Muscle of leg (tissue), 3 donors: ENCODE measurements at regions not wholly inside any gene's neighbourhood (a gene's known extent, or its start where the extent isn't known, plus 50 kb on each side); places are given as distances from the start of the nearest gene placed in this dataset.
"Not testable (repeated sequence)": the region's sequence is repeated elsewhere in the genome, so short reads cannot be mapped to it uniquely, and the experiment has no call there.

ENCODE experiments used
- DNase-seq: peaks from one replicate; pipeline ENCODE4 v3.0.0; 2013
- H3K27ac ChIP-seq: one replicate; pipeline ENCODE4 v1.5.1; 2013; ENCODE audit warnings: mild to moderate bottlenecking, low read length, control low read depth
- H3K27me3 ChIP-seq: one replicate; pipeline ENCODE4 v1.6.1; 2013; ENCODE audit warnings: low read length; ENCODE audit not compliant: control insufficient read depth, insufficient read depth
- H3K36me3 ChIP-seq: one replicate; pipeline ENCODE4 v1.6.1; 2013; ENCODE audit warnings: low read length; ENCODE audit not compliant: control insufficient read depth, insufficient read depth
- H3K4me1 ChIP-seq: one replicate; pipeline ENCODE4 v1.6.1; 2013; ENCODE audit warnings: low read length; ENCODE audit not compliant: control insufficient read depth, insufficient read depth
- H3K4me3 ChIP-seq: one replicate; pipeline ENCODE4 v1.5.1; 2013; ENCODE audit warnings: low read length, control low read depth
- H3K9me3 ChIP-seq: replicated peaks from 2 replicates; pipeline ENCODE4 v1.6.1; 2013; ENCODE audit warnings: low read depth, low read length; ENCODE audit not compliant: control insufficient read depth
- WGBS: methylation state at CpG from one replicate; pipeline ENCODE4 v1.1.5; 2013; ENCODE audit warnings: missing lambda C conversion rate; ENCODE audit not compliant: insufficient coverage; 5-methylcytosine and 5-hydroxymethylcytosine counted together

DNA sequence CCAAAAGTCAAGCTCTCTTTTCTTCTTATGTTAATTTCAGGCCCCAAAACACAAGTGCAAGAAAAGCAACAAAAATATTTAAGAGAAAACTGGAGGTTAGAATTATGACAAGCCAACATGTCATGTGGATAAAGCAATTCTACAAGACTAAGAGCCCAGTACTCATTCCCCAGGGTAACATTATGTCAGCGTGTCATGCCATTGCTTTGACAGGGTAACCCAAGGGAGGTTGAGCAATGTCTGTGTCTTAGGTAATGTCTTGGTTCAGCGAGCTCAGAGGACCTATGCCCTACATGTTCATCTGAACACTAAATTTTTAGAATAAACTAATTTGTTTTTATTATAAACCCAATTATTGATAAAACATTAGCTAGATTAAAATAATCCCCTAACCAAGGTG lies 173.2 kb upstream of the ZNF804A start:
- no peak for DNase-seq
- no peaks in the 10 kb centered on the region for H3K9me3 ChIP-seq
- H3K4me1 ChIP-seq: no peaks in the 10 kb centered on the region
- H3K4me3 ChIP-seq: no peak overlapping the region
- H3K27me3 ChIP-seq: no peaks in the 10 kb centered on the region
- no CpG with 5 or more reads among the region's 2 CpGs for WGBS
- no peaks in the 10 kb centered on the region for H3K36me3 ChIP-seq
- H3K27ac ChIP-seq: no peak overlapping the region

DNA sequence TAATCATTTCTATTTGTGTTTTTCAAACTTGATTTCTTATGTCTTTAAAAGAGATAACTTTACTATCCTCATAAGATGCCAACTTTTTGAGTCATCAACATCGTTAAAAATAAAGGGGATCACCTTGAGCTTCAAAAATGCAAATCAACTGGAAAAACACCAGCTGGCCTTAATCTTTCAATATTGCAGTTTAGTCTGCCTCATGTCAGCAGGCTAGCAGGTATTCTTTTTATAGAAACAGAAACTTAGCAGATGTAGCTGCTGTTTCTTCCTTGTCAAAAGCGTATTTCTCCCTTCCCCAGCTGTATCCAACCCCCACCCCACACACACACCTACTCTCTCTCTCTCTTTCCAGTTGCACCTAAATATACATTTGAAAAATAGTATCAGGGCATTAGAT lies 154.1 kb upstream of the ZNF804A start:
- H3K27me3 ChIP-seq: no peaks in the 10 kb centered on the region
- DNase-seq: no peak
- no peak overlapping the region for H3K4me3 ChIP-seq
- no peaks in the 10 kb centered on the region for H3K36me3 ChIP-seq
- no peaks in the 10 kb centered on the region for H3K4me1 ChIP-seq
- H3K27ac ChIP-seq: no peak overlapping the region
- no peaks in the 10 kb centered on the region for H3K9me3 ChIP-seq
- no CpG with 5 or more reads among the region's 2 CpGs for WGBS

DNA sequence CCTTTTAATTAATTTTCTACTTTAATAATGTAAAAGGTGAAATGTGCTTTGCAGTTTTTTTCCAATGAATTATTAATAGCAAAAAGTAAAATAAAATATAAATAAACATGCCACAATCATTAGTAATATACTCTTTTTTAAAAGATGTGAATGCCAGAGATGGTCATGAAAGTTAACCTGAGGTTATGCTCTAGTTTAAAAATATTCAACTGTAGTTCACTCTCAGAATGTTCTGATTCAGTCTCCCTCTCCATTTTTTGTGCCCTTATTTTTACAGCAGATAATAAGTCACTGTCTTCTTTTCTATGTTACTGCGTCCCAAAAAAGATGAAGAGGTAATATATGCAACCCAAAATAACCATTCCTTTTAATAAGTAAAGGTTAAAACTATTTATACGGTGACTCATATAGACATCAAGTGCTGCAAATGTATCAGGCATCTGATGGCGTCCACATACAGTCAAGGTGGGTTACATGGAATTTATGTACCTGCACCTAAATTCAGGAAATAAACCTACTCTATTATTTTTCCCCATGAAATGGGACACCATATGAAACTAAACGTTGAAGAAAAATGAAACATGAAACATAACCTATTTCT lies 153.6 kb upstream of the ZNF804A start:
- no peak overlapping the region for H3K4me3 ChIP-seq
- H3K4me1 ChIP-seq: no peaks in the 10 kb centered on the region
- no peak overlapping the region for H3K27ac ChIP-seq
- H3K36me3 ChIP-seq: no peaks in the 10 kb centered on the region
- H3K9me3 ChIP-seq: no peaks in the 10 kb centered on the region
- WGBS: no CpG with 5 or more reads among the region's 4 CpGs
- no peak for DNase-seq
- H3K27me3 ChIP-seq: no peaks in the 10 kb centered on the region

DNA sequence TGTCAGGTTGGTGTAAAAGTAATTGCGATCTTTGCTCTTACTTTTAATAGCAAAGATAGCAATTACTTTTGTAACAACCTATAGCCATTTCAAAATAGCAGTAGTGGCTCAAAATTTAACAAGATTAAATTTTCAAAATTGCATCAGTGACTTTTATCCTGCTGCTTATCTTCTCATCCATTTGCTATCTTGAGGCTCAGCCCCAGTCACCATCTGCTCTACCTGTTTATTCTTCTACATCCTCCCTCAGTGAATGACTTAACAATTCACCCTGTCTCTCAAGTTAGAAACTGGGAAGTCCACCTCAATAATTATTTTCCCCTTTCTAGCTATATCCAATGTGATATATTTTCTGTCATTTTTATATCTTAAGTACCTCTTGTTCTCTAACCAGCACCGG lies 148.6 kb upstream of the ZNF804A start:
- no peaks in the 10 kb centered on the region for H3K9me3 ChIP-seq
- WGBS: 100% methylated on average over 1 of the region's 2 CpGs
- no peaks in the 10 kb centered on the region for H3K27me3 ChIP-seq
- no peak overlapping the region for H3K4me3 ChIP-seq
- no peak overlapping the region for H3K27ac ChIP-seq
- no peaks in the 10 kb centered on the region for H3K4me1 ChIP-seq
- DNase-seq: no peak
- no peaks in the 10 kb centered on the region for H3K36me3 ChIP-seq

DNA sequence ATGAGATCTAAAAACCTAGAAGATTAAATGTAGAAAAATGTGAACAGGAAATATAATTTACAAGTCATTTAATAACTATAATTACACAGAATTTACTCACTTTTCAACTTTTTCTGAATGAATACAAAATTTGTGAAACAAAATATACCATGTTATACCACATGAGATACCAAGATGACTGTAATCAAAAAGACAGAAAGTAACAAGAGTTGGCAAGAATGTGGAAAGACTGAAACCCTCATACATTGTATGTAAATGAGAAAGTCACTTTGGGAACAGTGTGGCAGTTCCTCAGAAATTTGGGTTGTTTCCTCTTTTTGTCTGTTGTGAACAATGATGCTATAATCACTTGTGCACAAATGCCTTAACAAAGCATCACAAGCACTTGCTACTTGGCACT lies 145.4 kb upstream of the ZNF804A start:
- Histone ChIP-seq H3K27me3 (no peaks in the 10 kb centered on the region), H3K4me3 (no peak overlapping the region), H3K36me3 (no peaks in the 10 kb centered on the region), H3K27ac (no peak overlapping the region), H3K4me1 (no peaks in the 10 kb centered on the region), H3K9me3 (no peaks in the 10 kb centered on the region)
- DNase-seq: no peak

DNA sequence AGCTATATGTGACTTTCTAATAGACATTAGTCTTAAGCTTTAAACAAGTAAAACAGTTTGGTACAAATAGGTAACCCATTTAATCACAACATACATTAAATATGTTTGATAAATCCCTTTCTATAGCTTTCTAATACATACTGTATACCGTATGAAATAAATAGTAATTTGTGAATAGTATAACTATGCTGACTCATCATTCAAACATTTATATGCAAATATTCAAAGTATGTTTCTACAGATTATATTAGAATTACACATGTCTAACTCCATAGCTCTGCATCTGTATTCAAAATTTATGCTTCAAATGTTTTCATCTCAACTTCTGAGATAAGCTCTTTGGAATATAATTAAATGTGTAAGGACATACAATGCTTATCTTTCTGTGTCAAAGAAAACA lies 142.7 kb upstream of the ZNF804A start:
- Histone ChIP-seq H3K27me3 (no peaks in the 10 kb centered on the region), H3K4me3 (no peak overlapping the region), H3K36me3 (no peaks in the 10 kb centered on the region), H3K9me3 (no peaks in the 10 kb centered on the region), H3K27ac (no peak overlapping the region), H3K4me1 (no peaks in the 10 kb centered on the region)
- no CpG with 5 or more reads among the region's 1 CpG for WGBS
- no peak for DNase-seq

DNA sequence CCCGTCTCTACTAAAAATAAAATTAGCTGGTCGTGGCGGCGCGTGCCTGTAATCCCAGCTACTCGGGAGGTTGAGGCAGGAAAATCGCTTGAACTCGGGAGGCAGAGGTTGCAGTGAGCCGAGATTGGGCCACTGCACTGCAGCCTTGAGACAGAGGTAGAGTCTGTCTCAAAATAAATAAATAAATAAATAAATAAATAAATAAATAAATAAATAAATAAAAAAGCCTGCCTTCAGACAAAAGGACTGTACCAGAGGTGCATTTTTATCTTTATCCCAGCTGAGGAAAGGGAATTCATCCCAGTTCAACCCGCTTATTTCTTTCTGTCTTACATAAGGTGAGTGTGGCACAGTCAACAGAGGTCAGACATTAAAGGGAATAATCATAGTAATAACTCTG lies 141.6 kb upstream of the ZNF804A start:
- WGBS: 94% methylated on average over 6 of the region's 10 CpGs
- not testable (repeated sequence) for DNase-seq, H3K36me3 ChIP-seq, H3K27ac ChIP-seq, H3K4me1 ChIP-seq, H3K4me3 ChIP-seq, H3K27me3 ChIP-seq, H3K9me3 ChIP-seq

DNA sequence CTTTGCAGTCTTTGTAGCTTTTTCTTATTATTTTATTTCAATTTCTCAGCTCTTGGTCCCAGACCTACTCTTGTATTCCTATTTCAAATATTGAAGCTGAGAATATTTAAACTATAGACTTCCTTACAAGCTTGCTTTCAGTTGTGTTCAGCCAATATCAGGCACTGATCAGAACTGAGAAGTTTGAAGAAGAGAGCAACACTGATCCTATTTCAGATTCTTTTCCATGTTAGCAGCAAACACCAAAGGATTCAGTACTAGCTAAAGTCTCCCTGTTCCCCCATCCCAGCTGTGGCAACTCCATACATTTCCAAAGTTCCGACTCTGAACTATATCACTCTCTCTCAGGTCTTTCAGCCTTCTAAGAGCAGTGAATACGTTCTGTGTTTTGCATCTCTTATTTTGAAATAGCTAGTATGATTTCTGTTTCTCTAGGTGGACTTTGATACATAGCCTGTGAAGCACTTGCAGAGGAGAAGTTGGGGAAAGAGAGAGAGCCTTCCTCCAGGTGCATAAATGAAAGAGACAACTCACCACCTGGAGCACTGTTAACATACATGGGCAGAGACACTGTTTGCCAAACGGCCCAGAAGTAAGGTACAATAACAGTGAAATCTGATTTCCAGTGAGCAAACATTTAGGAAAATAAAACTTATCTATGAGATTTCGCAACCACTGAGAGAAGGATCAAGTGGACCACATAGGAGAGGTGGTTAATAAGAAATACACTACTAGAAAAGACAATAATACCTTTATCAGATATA lies 135.0 kb upstream of the ZNF804A start:
- no peaks in the 10 kb centered on the region for H3K9me3 ChIP-seq
- no peaks in the 10 kb centered on the region for H3K4me1 ChIP-seq
- DNase-seq: no peak
- H3K36me3 ChIP-seq: no peaks in the 10 kb centered on the region
- WGBS: no CpG with 5 or more reads among the region's 4 CpGs
- H3K4me3 ChIP-seq: no peak overlapping the region
- H3K27ac ChIP-seq: no peak overlapping the region
- no peaks in the 10 kb centered on the region for H3K27me3 ChIP-seq

DNA sequence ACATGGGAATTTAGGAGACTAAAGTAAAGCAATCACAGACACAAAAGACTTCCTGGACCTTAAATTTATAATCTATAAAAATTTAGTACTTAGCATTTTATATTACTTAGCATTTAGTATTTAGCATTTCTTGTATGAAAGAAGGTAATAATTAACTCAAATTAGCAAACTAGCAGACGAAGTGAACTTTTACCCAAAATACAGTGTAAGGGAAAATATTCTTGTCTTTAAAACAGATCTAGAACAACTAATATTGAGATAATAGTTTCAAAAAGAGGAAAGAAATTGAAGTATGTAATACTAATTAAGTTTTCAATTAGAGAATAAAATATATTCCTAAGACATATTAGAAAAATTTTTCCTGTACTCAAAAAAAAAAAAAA lies 134.5 kb upstream of the ZNF804A start:
- DNase-seq: no peak
- no peaks in the 10 kb centered on the region for H3K4me1 ChIP-seq
- no peaks in the 10 kb centered on the region for H3K9me3 ChIP-seq
- H3K4me3 ChIP-seq: no peak overlapping the region
- H3K27me3 ChIP-seq: no peaks in the 10 kb centered on the region
- H3K27ac ChIP-seq: no peak overlapping the region
- H3K36me3 ChIP-seq: no peaks in the 10 kb centered on the region
- no CpG with 5 or more reads among the region's 1 CpG for WGBS

DNA sequence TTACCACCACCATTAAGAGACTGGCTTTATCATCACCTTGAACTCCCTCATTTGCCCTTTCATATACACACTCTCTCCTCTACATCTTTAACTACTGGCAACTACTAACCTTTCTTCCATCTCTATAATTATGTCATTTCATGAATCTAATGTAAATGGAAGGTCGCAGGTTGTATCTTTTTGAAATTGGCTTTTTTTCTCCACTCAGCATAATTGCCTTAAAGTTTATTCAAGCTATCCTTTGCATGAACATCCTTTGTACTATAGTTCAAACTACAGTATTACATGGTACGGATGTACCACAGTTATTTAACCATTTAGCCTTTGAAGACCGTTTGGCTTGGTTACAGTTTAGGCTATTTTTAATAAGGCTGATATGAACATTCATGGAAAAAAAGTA lies 129.5 kb upstream of the ZNF804A start:
- no peak for DNase-seq
- H3K9me3 ChIP-seq: no peaks in the 10 kb centered on the region
- H3K4me1 ChIP-seq: no peaks in the 10 kb centered on the region
- H3K36me3 ChIP-seq: no peaks in the 10 kb centered on the region
- WGBS: no CpG with 5 or more reads among the region's 3 CpGs
- no peak overlapping the region for H3K4me3 ChIP-seq
- H3K27me3 ChIP-seq: no peaks in the 10 kb centered on the region
- H3K27ac ChIP-seq: no peak overlapping the region

DNA sequence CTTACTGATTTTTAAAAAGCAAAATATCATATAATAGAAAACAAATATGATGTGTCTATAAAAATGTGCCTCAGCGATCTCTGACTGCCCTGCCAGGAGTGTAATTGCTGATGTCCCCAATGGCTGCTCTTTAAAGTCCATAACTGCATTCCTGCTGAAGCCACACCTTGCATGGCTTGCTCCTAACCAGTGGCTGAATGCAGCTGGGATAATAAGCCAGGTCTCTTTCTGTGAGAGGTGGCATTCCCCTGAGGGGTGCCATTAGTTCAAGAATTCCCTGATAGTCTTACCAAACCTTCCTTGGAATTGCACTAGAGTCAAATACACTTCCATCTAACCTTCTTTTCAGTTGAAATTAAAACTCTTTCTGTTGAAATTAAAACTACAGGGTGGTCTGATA lies 125.8 kb upstream of the ZNF804A start:
- Histone ChIP-seq H3K36me3 (no peaks in the 10 kb centered on the region), H3K9me3 (no peaks in the 10 kb centered on the region), H3K27me3 (no peaks in the 10 kb centered on the region), H3K4me3 (no peak overlapping the region), H3K4me1 (no peaks in the 10 kb centered on the region), H3K27ac (no peak overlapping the region)
- DNase-seq: peak; percentile 21
- WGBS: no CpG with 5 or more reads among the region's 1 CpG
